Caco-2 (cell line): ENCODE measurements at regions not wholly inside any gene's neighbourhood (a gene's known extent, or its start where the extent isn't known, plus 50 kb on each side); places are given as distances from the start of the nearest gene placed in this dataset.

Experiments used
- BruUV-seq: library from RNA; stranded (reverse); fragments of 400-500 nt; replicated peaks from 2 replicates; lab custom pipeline; 2021; lab: Mats Ljungman, UMichigan
- CTCF ChIA-PET: fragments of 300-600 bp; sonication (Branson Sonifier 250); formaldehyde crosslinking; loops from one replicate; lab custom pipeline; 2022; ENCODE audit warnings: antibody characterized with exemption; lab: Charles Lee
- POLR2A ChIA-PET: fragments of 300-600 bp; sonication (Branson Sonifier 250); formaldehyde crosslinking; loops from one replicate; lab custom pipeline; 2022; ENCODE audit warnings: antibody characterized with exemption; lab: Charles Lee
- DNase-seq, 2 experiments: peaks; one replicate each; pipeline versions ENCODE4 v3.0.0 to v3.0.0-alpha.2; 2020 to 2022
- H3K27me3 ChIP-seq: replicated peaks from 2 replicates; pipeline ENCODE4 v1.6.0; 2011; ENCODE audit warnings: low read length; ENCODE audit not compliant: control insufficient read depth, insufficient read depth
- H3K36me3 ChIP-seq: 2 replicates; pipeline ENCODE4 v1.5.1; 2011; ENCODE audit warnings: low read length; ENCODE audit not compliant: control insufficient read depth, insufficient read depth
- H3K4me1 ChIP-seq: fragments of 250-450 bp; sonication (Bioruptor Pico); 2 replicates; pipeline ENCODE4 v1.5.1; 2020; ENCODE audit warnings: mild to moderate bottlenecking
- H3K4me3 ChIP-seq: 2 replicates; pipeline ENCODE4 v1.5.1; 2011; ENCODE audit warnings: low read depth, mild to moderate bottlenecking, control low read depth, low read length
- H3K9me3 ChIP-seq: fragments of 250-450 bp; sonication (Bioruptor Pico); 2 replicates; pipeline ENCODE4 v1.5.1; 2020; ENCODE audit warnings: mild to moderate bottlenecking, moderate library complexity
- H3K27ac Mint-ChIP-seq: one replicate; pipeline ENCODE4 v1.8.0; 2022; ENCODE audit warnings: mixed read lengths; ENCODE audit not compliant: unreplicated experiment
- H3K27me3 Mint-ChIP-seq: one replicate; pipeline ENCODE4 v1.8.0; 2022; ENCODE audit warnings: mixed read lengths; ENCODE audit not compliant: insufficient read depth, unreplicated experiment
- H3K36me3 Mint-ChIP-seq: one replicate; pipeline ENCODE4 v1.8.0; 2022; ENCODE audit warnings: mild to moderate bottlenecking, mixed read lengths; ENCODE audit not compliant: insufficient read depth, unreplicated experiment
- H3K4me1 Mint-ChIP-seq: one replicate; pipeline ENCODE4 v1.8.0; 2022; ENCODE audit warnings: low read depth, mixed read lengths; ENCODE audit not compliant: unreplicated experiment
- H3K4me3 Mint-ChIP-seq: one replicate; pipeline ENCODE4 v1.8.0; 2022; ENCODE audit warnings: mild to moderate bottlenecking, moderate library complexity, mixed read lengths; ENCODE audit not compliant: unreplicated experiment
- H3K9me3 Mint-ChIP-seq: one replicate; pipeline ENCODE4 v1.8.0; 2022; ENCODE audit warnings: mixed read lengths; ENCODE audit not compliant: unreplicated experiment
- intact Hi-C: fragments of 100-400 bp; cut with micrococcal nuclease; formaldehyde crosslinking; loops from one replicate; pipeline ENCODE4 v1.10.0; 2022; ENCODE audit not compliant: unreplicated experiment
- TF ChIP-seq, protein P1 (sequence below), 2 experiments: fragments of 200-600 bp in 1 of 2; IDR thresholded peaks; 1 replicate in 1 of 2; 2 replicates in 1 of 2; pipeline versions ENCODE4 v1.5.1 to v1.8.0; 2011 to 2022; ENCODE audit warnings: antibody characterized with exemption in 1 of 2, control low read depth in 1 of 2, inconsistent platforms in 1 of 2, low read depth in 1 of 2, low read length in 1 of 2, mild to moderate bottlenecking in 1 of 2, moderate library complexity in 1 of 2; ENCODE audit not compliant: insufficient read depth in 1 of 2, severe bottlenecking in 1 of 2, unreplicated experiment in 1 of 2

DNA sequence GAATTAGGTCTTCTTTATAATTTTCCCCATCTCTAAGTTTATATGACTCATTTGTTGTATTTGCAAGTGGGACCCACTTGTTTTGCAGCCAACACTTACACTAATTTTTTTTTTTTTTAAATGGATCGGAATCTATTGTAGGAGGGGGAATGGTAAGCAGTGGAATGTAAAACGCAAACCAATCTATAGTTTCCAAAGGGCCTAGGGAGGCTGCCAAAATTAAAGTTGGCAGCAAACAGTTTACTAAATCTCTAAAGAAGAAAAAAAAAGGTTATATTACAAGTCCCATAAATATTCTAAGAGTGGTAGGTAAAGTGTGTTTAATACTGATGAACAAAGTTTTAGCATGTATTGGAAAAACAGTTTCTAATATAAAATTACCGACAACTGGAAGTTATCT is 416.8 kb upstream of the SALL1 start:
- no peak for DNase-seq
- H3K9me3 ChIP-seq, result peaks cover 6% of the 10 kb centered on the region; the same call in 1 of the 2 replicates
- Mint-ChIP-seq H3K4me1 (no peaks in the 10 kb centered on the region), H3K27ac (no peak overlapping the region), H3K27me3 (peaks cover 5% of the 10 kb centered on the region), H3K4me3 (no peak overlapping the region), H3K36me3 (no peaks in the 10 kb centered on the region), H3K9me3 (peaks cover 18% of the 10 kb centered on the region)
- BruUV-seq, result no TSS peak
- H3K27me3 ChIP-seq, result no peaks in the 10 kb centered on the region
- H3K36me3 ChIP-seq, result no peaks in the 10 kb centered on the region
- intact Hi-C loops, result no loop called here
- no peak overlapping the region for H3K4me3 ChIP-seq
- H3K4me1 ChIP-seq, result no peaks in the 10 kb centered on the region
- TF ChIP-seq, protein P1, sequence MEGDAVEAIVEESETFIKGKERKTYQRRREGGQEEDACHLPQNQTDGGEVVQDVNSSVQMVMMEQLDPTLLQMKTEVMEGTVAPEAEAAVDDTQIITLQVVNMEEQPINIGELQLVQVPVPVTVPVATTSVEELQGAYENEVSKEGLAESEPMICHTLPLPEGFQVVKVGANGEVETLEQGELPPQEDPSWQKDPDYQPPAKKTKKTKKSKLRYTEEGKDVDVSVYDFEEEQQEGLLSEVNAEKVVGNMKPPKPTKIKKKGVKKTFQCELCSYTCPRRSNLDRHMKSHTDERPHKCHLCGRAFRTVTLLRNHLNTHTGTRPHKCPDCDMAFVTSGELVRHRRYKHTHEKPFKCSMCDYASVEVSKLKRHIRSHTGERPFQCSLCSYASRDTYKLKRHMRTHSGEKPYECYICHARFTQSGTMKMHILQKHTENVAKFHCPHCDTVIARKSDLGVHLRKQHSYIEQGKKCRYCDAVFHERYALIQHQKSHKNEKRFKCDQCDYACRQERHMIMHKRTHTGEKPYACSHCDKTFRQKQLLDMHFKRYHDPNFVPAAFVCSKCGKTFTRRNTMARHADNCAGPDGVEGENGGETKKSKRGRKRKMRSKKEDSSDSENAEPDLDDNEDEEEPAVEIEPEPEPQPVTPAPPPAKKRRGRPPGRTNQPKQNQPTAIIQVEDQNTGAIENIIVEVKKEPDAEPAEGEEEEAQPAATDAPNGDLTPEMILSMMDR (IDR thresholded peaks at IDR 0.05; ENCODE audit: insufficient read depth in 1 of 2, low read depth in 1 of 2, low read length in 1 of 2, severe bottlenecking in 1 of 2, unreplicated experiment in 1 of 2), result no peak
- ChIA-PET CTCF (no interaction called here), POLR2A (no interaction called here)

DNA sequence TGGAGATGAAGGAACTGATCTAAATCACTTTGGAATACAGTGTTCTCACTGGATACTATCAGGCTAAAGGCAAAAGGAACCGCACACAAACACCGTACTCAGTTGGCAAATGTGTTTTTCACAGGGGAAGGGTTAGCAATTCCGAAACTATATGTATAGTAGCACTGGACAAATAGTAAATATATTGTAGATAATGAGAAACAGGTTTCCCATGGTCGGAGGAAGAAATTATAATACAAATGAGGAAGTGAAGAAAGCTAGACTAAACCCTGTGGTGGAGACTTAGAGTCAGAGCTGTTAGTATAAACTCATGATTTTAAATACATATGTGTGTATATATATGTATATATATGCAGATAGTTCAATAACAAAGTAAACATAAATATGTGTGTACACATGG is 414.1 kb upstream of the SALL1 start:
- Histone ChIP-seq H3K4me1 (no peaks in the 10 kb centered on the region), H3K4me3 (no peak overlapping the region), H3K27me3 (no peaks in the 10 kb centered on the region), H3K9me3 (peaks cover 6% of the 10 kb centered on the region; the same call in 1 of the 2 replicates), H3K36me3 (no peaks in the 10 kb centered on the region)
- intact Hi-C loops, result no loop called here
- Mint-ChIP-seq H3K4me1 (no peaks in the 10 kb centered on the region), H3K27me3 (peaks cover 5% of the 10 kb centered on the region), H3K27ac (no peak overlapping the region), H3K4me3 (no peak overlapping the region), H3K36me3 (no peaks in the 10 kb centered on the region), H3K9me3 (peaks cover 18% of the 10 kb centered on the region)
- BruUV-seq, result no TSS peak
- TF ChIP-seq, protein P1 (IDR thresholded peaks at IDR 0.05; ENCODE audit: insufficient read depth in 1 of 2, low read depth in 1 of 2, low read length in 1 of 2, severe bottlenecking in 1 of 2, unreplicated experiment in 1 of 2), result no peak
- POLR2A ChIA-PET, result no interaction called here
- CTCF ChIA-PET, result no interaction called here
- DNase-seq, result no peak

DNA sequence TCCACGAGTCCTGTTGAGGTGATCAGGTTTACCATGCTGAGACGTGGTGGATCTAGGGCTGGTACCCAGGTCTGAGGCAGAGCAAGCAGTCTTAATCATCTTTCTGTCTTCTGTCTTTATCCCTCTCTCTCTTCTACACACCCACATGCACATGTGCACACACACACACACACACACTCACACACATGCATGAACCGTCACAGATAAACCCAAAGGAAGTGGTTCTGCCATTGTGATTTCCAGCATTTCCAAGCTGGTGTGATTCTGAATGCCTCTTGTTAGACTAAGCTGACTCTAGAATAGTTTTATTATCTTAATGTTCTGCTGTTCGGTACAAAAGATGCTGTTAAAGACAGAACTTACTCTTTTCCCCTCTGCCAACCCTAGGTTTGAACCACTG is 411.8 kb upstream of the SALL1 start:
- H3K27ac Mint-ChIP-seq, result no peak overlapping the region
- no peaks in the 10 kb centered on the region for H3K36me3 Mint-ChIP-seq
- H3K4me1 Mint-ChIP-seq, result no peaks in the 10 kb centered on the region
- H3K27me3 Mint-ChIP-seq, result peaks cover 7% of the 10 kb centered on the region
- Histone ChIP-seq H3K27me3 (no peaks in the 10 kb centered on the region), H3K9me3 (peaks cover 6% of the 10 kb centered on the region; the same call in 1 of the 2 replicates), H3K4me1 (no peaks in the 10 kb centered on the region), H3K4me3 (no peak overlapping the region), H3K36me3 (no peaks in the 10 kb centered on the region)
- H3K9me3 Mint-ChIP-seq, result peaks cover 18% of the 10 kb centered on the region
- TF ChIP-seq, protein P1 (IDR thresholded peaks at IDR 0.05; ENCODE audit: insufficient read depth in 1 of 2, low read depth in 1 of 2, low read length in 1 of 2, severe bottlenecking in 1 of 2, unreplicated experiment in 1 of 2), result no peak
- H3K4me3 Mint-ChIP-seq, result no peak overlapping the region
- CTCF ChIA-PET, result no interaction called here
- POLR2A ChIA-PET, result no interaction called here
- no TSS peak for BruUV-seq
- DNase-seq, result no peak
- intact Hi-C loops, result no loop called here
